Choroid plexus epithelial cell (primary cell): ENCODE measurements at regions not wholly inside any gene's neighbourhood (a gene's known extent, or its start where the extent isn't known, plus 50 kb on each side); places are given as distances from the start of the nearest gene placed in this dataset.

Experiments used
- DNase-seq: peaks from one replicate; pipeline ENCODE4 v3.0.0-alpha.2; 2010; ENCODE audit warnings: low read depth
- H3K4me3 ChIP-seq: 2 replicates; pipeline ENCODE4 v1.5.1; 2011; ENCODE audit warnings: low read depth, mild to moderate bottlenecking, control low read depth, low read length, moderate library complexity
- CTCF ChIP-seq: conservative IDR thresholded peaks from 2 replicates; pipeline ENCODE4 v1.5.1; 2011; ENCODE audit warnings: low read depth, mild to moderate bottlenecking, control low read depth, inconsistent platforms, low read length, moderate library complexity

GRCh38 chr17:13407381-13407780 is 194.3 kb downstream of the HS3ST3A1 start:
- H3K4me3 ChIP-seq: no peak overlapping the region
- TF ChIP-seq CTCF: no peak
- DNase-seq: no peak

GRCh38 chr17:13405807-13406206 is 195.9 kb downstream of the HS3ST3A1 start:
- TF ChIP-seq CTCF: no peak
- DNase-seq: no peak
- H3K4me3 ChIP-seq: no peak overlapping the region

GRCh38 chr17:13405080-13405479 is 196.6 kb downstream of the HS3ST3A1 start:
- no peak for DNase-seq
- no peak for TF ChIP-seq CTCF
- H3K4me3 ChIP-seq: no peak overlapping the region

- TF ChIP-seq CTCF: no peak
- no peak overlapping the region for H3K4me3 ChIP-seq
- DNase-seq: no peak
Measured at GRCh38 chr17:13403982-13404946, 197.5 kb downstream of the HS3ST3A1 start.

- H3K4me3 ChIP-seq: no peak overlapping the region
- TF ChIP-seq CTCF: no peak
- no peak for DNase-seq
Measured at GRCh38 chr17:13400491-13400890, 201.2 kb downstream of the HS3ST3A1 start.

- no peak for DNase-seq
- no peak for TF ChIP-seq CTCF
- H3K4me3 ChIP-seq: no peak overlapping the region
Measured at GRCh38 chr17:13398853-13399252, 202.9 kb downstream of the HS3ST3A1 start.

- no peak overlapping the region for H3K4me3 ChIP-seq
- DNase-seq: no peak
- no peak for TF ChIP-seq CTCF
Measured at GRCh38 chr17:13398091-13398490, 203.6 kb downstream of the HS3ST3A1 start.
